NAMALWA (cell line): ENCODE measurements at regions not wholly inside any gene's neighbourhood (a gene's known extent, or its start where the extent isn't known, plus 50 kb on each side); places are given as distances from the start of the nearest gene placed in this dataset.

Source experiments
- DNase-seq: peaks from one replicate; pipeline ENCODE4 v3.0.0-alpha.2; 2015; ENCODE audit warnings: low spot score

- no peak for DNase-seq
Measured at GRCh38 chr16:52052818-52053217, 494.1 kb downstream of the TOX3 start.

- no peak for DNase-seq
Measured at GRCh38 chr16:52051414-52052172, 495.4 kb downstream of the TOX3 start.

GRCh38 chr16:52050418-52050817, 496.5 kb downstream of the TOX3 start:
- DNase-seq: no peak

- DNase-seq: no peak
Measured at GRCh38 chr16:52035436-52035835, 511.5 kb downstream of the TOX3 start.

GRCh38 chr16:52034830-52035229, 512.1 kb downstream of the TOX3 start:
- no peak for DNase-seq

GRCh38 chr16:52033992-52034391, 513.0 kb downstream of the TOX3 start:
- DNase-seq: no peak

- DNase-seq: no peak
Measured at GRCh38 chr16:52022980-52023379, 524.0 kb downstream of the TOX3 start.

GRCh38 chr16:52022177-52022576, 524.8 kb downstream of the TOX3 start:
- no peak for DNase-seq

GRCh38 chr16:52016387-52016786, 530.6 kb downstream of the TOX3 start:
- no peak for DNase-seq

GRCh38 chr16:52005551-52005950, 541.4 kb downstream of the TOX3 start:
- no peak for DNase-seq

- DNase-seq: no peak
Measured at GRCh38 chr16:52004343-52004742, 542.6 kb downstream of the TOX3 start.

GRCh38 chr16:52002026-52002425, 544.9 kb downstream of the TOX3 start:
- no peak for DNase-seq

GRCh38 chr16:51996516-51996915, 550.4 kb downstream of the TOX3 start:
- no peak for DNase-seq

- DNase-seq: no peak
Measured at GRCh38 chr16:51994597-51994996, 552.3 kb downstream of the TOX3 start.

- no peak for DNase-seq
Measured at GRCh38 chr16:51989637-51990230, 557.2 kb downstream of the TOX3 start.

GRCh38 chr16:51988977-51989376, 558.0 kb downstream of the TOX3 start:
- DNase-seq: no peak

GRCh38 chr16:51987519-51987918, 559.4 kb downstream of the TOX3 start:
- no peak for DNase-seq

GRCh38 chr16:51986717-51987116, 560.2 kb downstream of the TOX3 start:
- no peak for DNase-seq

- no peak for DNase-seq
Measured at GRCh38 chr16:51986301-51986700, 560.6 kb downstream of the TOX3 start.

- no peak for DNase-seq
Measured at GRCh38 chr16:51985126-51985525, 561.8 kb downstream of the TOX3 start.

- no peak for DNase-seq
Measured at GRCh38 chr16:51984395-51984794, 562.5 kb downstream of the TOX3 start.

GRCh38 chr16:51982715-51983680, 563.9 kb downstream of the TOX3 start:
- peak; percentile 72 for DNase-seq

GRCh38 chr16:51981725-51982124, 565.2 kb downstream of the TOX3 start:
- no peak for DNase-seq
